ENCODE measurements at regions not wholly inside any gene's neighbourhood (a gene's known extent, or its start where the extent isn't known, plus 50 kb on each side); places are given as distances from the start of the nearest gene placed in this dataset.

DNA sequence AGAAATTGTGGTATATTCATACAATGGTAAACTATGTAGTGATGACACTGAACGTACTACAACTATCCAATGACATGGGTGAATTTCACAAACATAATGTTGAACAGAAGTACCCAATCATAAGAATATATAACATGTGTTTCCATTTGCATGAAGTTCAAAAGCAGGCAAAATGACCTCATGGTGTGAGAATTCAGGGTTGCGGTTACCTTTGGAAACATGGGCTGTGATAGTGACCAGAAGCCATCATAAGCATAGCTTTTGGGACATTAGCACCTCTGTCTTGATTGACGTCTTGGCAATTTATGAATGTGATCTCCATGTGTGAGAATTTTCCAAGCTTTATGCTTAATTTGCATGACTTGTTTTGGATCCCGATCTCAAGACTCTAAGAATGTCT lies 500.1 kb upstream of the JAG1 start:
- TF ChIP-seq, protein P1, sequence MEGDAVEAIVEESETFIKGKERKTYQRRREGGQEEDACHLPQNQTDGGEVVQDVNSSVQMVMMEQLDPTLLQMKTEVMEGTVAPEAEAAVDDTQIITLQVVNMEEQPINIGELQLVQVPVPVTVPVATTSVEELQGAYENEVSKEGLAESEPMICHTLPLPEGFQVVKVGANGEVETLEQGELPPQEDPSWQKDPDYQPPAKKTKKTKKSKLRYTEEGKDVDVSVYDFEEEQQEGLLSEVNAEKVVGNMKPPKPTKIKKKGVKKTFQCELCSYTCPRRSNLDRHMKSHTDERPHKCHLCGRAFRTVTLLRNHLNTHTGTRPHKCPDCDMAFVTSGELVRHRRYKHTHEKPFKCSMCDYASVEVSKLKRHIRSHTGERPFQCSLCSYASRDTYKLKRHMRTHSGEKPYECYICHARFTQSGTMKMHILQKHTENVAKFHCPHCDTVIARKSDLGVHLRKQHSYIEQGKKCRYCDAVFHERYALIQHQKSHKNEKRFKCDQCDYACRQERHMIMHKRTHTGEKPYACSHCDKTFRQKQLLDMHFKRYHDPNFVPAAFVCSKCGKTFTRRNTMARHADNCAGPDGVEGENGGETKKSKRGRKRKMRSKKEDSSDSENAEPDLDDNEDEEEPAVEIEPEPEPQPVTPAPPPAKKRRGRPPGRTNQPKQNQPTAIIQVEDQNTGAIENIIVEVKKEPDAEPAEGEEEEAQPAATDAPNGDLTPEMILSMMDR (IDR thresholded peaks at IDR 0.05) = no peak
- TF ChIP-seq POLR2A (IDR thresholded peaks at IDR 0.05) (no peak), POLR2AphosphoS5 (IDR thresholded peaks at IDR 0.05) (no peak)

Data from sigmoid colon (tissue), 4 donors.